HCT116 (cell line): ENCODE measurements at regions not wholly inside any gene's neighbourhood (a gene's known extent, or its start where the extent isn't known, plus 50 kb on each side); places are given as distances from the start of the nearest gene placed in this dataset.

Experiments used
- ATAC-seq: fragments of 200-7000 bp; cut with Tn5 transposase; 2 replicates; pipeline ENCODE4 v1.9.1; 2020; ENCODE audit warnings: mild to moderate bottlenecking, moderate library complexity
- BruUV-seq: library from RNA; stranded (reverse); fragments of 400-500 nt; replicated peaks from 2 replicates; lab custom pipeline; 2021; lab: Mats Ljungman, UMichigan
- CTCF ChIA-PET: fragments of 300-600 bp; sonication (Branson Sonifier 250); formaldehyde crosslinking; loops from one replicate; lab custom pipeline; 2021; ENCODE audit warnings: antibody characterized with exemption; lab: Charles Lee
- POLR2A ChIA-PET: fragments of 300-600, 350-600 bp; sonication (Branson Sonifier 250); formaldehyde crosslinking; loops from one replicate; lab custom pipeline; 2021; ENCODE audit warnings: antibody characterized with exemption; lab: Charles Lee
- RAD21 ChIA-PET, 2 experiments: fragments of 300-600 bp; sonication (Branson Sonifier 250); formaldehyde crosslinking; loops; one replicate each; lab custom pipeline; 2023; ENCODE audit warnings: low total read pairs in 2 of 2; ENCODE audit not compliant: uncharacterized antibody in 2 of 2, unreplicated experiment in 2 of 2, low non-redundant PET in 1 of 2; lab: Charles Lee
- DNase-seq: peaks from one replicate; pipeline ENCODE4 v3.0.0-alpha.2; 2010; ENCODE audit warnings: low read depth, low spot score
- H2AFZ ChIP-seq: fragments of 200-600 bp; shearing (Covaris generic), sonication (generic); 2 replicates; pipeline ENCODE4 v1.6.1; 2017; ENCODE audit warnings: low read depth, mixed run types, mixed read lengths, antibody characterized with exemption, low read length; ENCODE audit not compliant: poor library complexity, severe bottlenecking
- H3K27ac ChIP-seq: 2 replicates; pipeline ENCODE4 v1.5.1; 2012; ENCODE audit warnings: low read depth, low read length
- H3K27me3 ChIP-seq: fragments of 200-600 bp; sonication (generic); 2 replicates; pipeline ENCODE4 v1.6.1; 2016; ENCODE audit warnings: mixed run types, low read length, mixed read lengths; ENCODE audit not compliant: insufficient read depth
- H3K36me3 ChIP-seq, 2 experiments: fragments of 200-500 bp in 1 of 2; fragments of 200-600 bp in 1 of 2; sonication (Bioruptor generic) in 1 of 2; sonication (generic) in 1 of 2; 2 replicates each; pipeline versions ENCODE4 v1.5.1 to v1.6.1; 2014 to 2016; ENCODE audit warnings: low read length in 2 of 2, inconsistent platforms in 1 of 2, mixed read lengths in 1 of 2, mixed run types in 1 of 2; ENCODE audit not compliant: insufficient read depth in 2 of 2, control insufficient read depth in 1 of 2
- H3K4me1 ChIP-seq, 2 experiments: fragments of 200-600 bp in 1 of 2; sonication (generic) in 1 of 2; 2 replicates each; pipeline versions ENCODE4 v1.5.1 to v1.6.1; 2012 to 2017; ENCODE audit warnings: low read length in 2 of 2, inconsistent platforms in 1 of 2, mild to moderate bottlenecking in 1 of 2, mixed read lengths in 1 of 2, mixed run types in 1 of 2, moderate library complexity in 1 of 2; ENCODE audit not compliant: insufficient read depth in 2 of 2, control insufficient read depth in 1 of 2
- H3K4me2 ChIP-seq: fragments of 200-600 bp; sonication (generic); 2 replicates; pipeline ENCODE4 v1.6.1; 2017; ENCODE audit warnings: mixed run types, low read length, mixed read lengths
- H3K4me3 ChIP-seq, 2 experiments: fragments of 200-600 bp in 1 of 2; sonication (generic) in 1 of 2; replicated peaks in 1 of 2; 2 replicates each; pipeline ENCODE4 v1.5.1; 2011 to 2016; ENCODE audit warnings: low read length in 2 of 2, control low read depth in 1 of 2, low read depth in 1 of 2, mild to moderate bottlenecking in 1 of 2, mixed read lengths in 1 of 2, mixed run types in 1 of 2
- H3K79me2 ChIP-seq: fragments of 200-600 bp; sonication (generic); 2 replicates; pipeline ENCODE4 v1.6.1; 2017; ENCODE audit warnings: mild to moderate bottlenecking, mixed run types, low read length, moderate library complexity, mixed read lengths; ENCODE audit not compliant: insufficient read depth
- H3K9ac ChIP-seq: fragments of 200-600 bp; sonication (generic); 2 replicates; pipeline ENCODE4 v1.6.1; 2016; ENCODE audit warnings: low read length, mixed read lengths
- H3K9me2 ChIP-seq: fragments of 200-600 bp; sonication (generic), shearing (Covaris generic); 2 replicates; pipeline ENCODE4 v1.6.1; 2017; ENCODE audit warnings: mixed run types, mild to moderate bottlenecking, moderate library complexity; ENCODE audit not compliant: insufficient read depth
- H3K9me3 ChIP-seq, 2 experiments: fragments of 200-500 bp in 1 of 2; fragments of 200-600 bp in 1 of 2; sonication (Bioruptor generic) in 1 of 2; sonication (generic) in 1 of 2; 2 replicates each; pipeline ENCODE4 v1.6.1; 2014 to 2017; ENCODE audit warnings: low read length in 2 of 2, mixed read lengths in 2 of 2, inconsistent platforms in 1 of 2, low read depth in 1 of 2, mild to moderate bottlenecking in 1 of 2, mixed run types in 1 of 2, moderate library complexity in 1 of 2; ENCODE audit not compliant: control insufficient read depth in 1 of 2, insufficient read depth in 1 of 2
- H4K20me1 ChIP-seq: fragments of 200-600 bp; sonication (generic), shearing (Covaris generic); 2 replicates; pipeline ENCODE4 v1.6.1; 2017; ENCODE audit warnings: mixed run types, mild to moderate bottlenecking, moderate library complexity; ENCODE audit not compliant: insufficient read depth
- CBX3 ChIP-seq: IDR thresholded peaks from 2 replicates; pipeline ENCODE4 v1.6.1; 2012; ENCODE audit warnings: low read depth
- CEBPB ChIP-seq: IDR thresholded peaks from 2 replicates; pipeline ENCODE4 v1.6.1; 2012; ENCODE audit warnings: low read depth
- EGR1 ChIP-seq: IDR thresholded peaks from 2 replicates; pipeline ENCODE4 v1.6.1; 2012; ENCODE audit warnings: low read depth
- ELF1 ChIP-seq: IDR thresholded peaks from 2 replicates; pipeline ENCODE4 v1.6.1; 2012; ENCODE audit warnings: low read depth, borderline replicate concordance
- EZH2 ChIP-seq: fragments of 200-600 bp; sonication (generic); IDR thresholded peaks from 2 replicates; pipeline ENCODE4 v1.6.1; 2017; ENCODE audit warnings: antibody characterized with exemption, mixed run types
- EZH2phosphoT487 ChIP-seq: fragments of 200-600 bp; IDR thresholded peaks from 2 replicates; pipeline ENCODE4 v1.6.1; 2018; ENCODE audit warnings: antibody characterized with exemption, borderline replicate concordance
- FOSL1 ChIP-seq: IDR thresholded peaks from 2 replicates; pipeline ENCODE4 v1.6.1; 2012; ENCODE audit warnings: low read depth
- JUND ChIP-seq: IDR thresholded peaks from 2 replicates; pipeline ENCODE4 v1.6.1; 2012
- POLR2A ChIP-seq: IDR thresholded peaks from 2 replicates; pipeline ENCODE4 v1.7.0; 2011; ENCODE audit warnings: borderline replicate concordance; ENCODE audit not compliant: insufficient read depth, insufficient read length; ENCODE audit errors: extremely low read depth
- POLR2AphosphoS5 ChIP-seq: IDR thresholded peaks from 2 replicates; pipeline ENCODE4 v1.6.1; 2011; ENCODE audit warnings: mild to moderate bottlenecking, low read depth, low read length, moderate library complexity
- REST ChIP-seq: IDR thresholded peaks from 2 replicates; pipeline ENCODE4 v1.6.1; 2012; ENCODE audit warnings: low read depth
- SIN3A ChIP-seq: IDR thresholded peaks from 2 replicates; pipeline ENCODE4 v1.6.1; 2012; ENCODE audit warnings: low read depth
- SP1 ChIP-seq: IDR thresholded peaks from 2 replicates; pipeline ENCODE4 v1.6.1; 2012; ENCODE audit warnings: low read depth
- TCF7L2 ChIP-seq: IDR thresholded peaks from 2 replicates; pipeline ENCODE4 v1.7.0; 2011; ENCODE audit warnings: borderline replicate concordance, inconsistent platforms; ENCODE audit not compliant: insufficient read depth, insufficient read length; ENCODE audit errors: extremely low read depth
- YY1 ChIP-seq: IDR thresholded peaks from 2 replicates; pipeline ENCODE4 v1.6.1; 2011; ENCODE audit warnings: low read length, low read depth, moderate library complexity, mild to moderate bottlenecking; ENCODE audit not compliant: insufficient replicate concordance; ENCODE audit errors: extremely low read depth
- ZBTB33 ChIP-seq: IDR thresholded peaks from 2 replicates; pipeline ENCODE4 v1.6.1; 2011; ENCODE audit warnings: mild to moderate bottlenecking, low read length, moderate library complexity; ENCODE audit not compliant: insufficient replicate concordance; ENCODE audit errors: extremely low read depth
- ZFX ChIP-seq: fragments of 450-650 bp; IDR thresholded peaks from 2 replicates; pipeline ENCODE4 v1.6.1; 2017
- ZNF274 ChIP-seq: fragments of 200-500 bp; sonication (Bioruptor generic); IDR thresholded peaks from 2 replicates; pipeline ENCODE4 v1.6.1; 2014; ENCODE audit warnings: mild to moderate bottlenecking, low read depth, low read length, inconsistent platforms
- intact Hi-C: fragments of 100-400 bp; cut with micrococcal nuclease; formaldehyde crosslinking; loops from 2 replicates; pipeline ENCODE4 v1.10.0; 2022
- TF ChIP-seq, protein P1 (sequence below): IDR thresholded peaks from 2 replicates; pipeline ENCODE4 v1.6.1; 2012
- TF ChIP-seq, protein P2 (sequence below), 3 experiments: fragments of 200-600 bp in 1 of 3; sonication (generic) in 1 of 3; IDR thresholded peaks in 2 of 3; conservative IDR thresholded peaks in 1 of 3; 2 replicates each; pipeline ENCODE4 v1.5.1; 2012 to 2017; ENCODE audit warnings: low read depth in 2 of 3, low read length in 2 of 3, antibody characterized with exemption in 1 of 3, borderline replicate concordance in 1 of 3, control low read depth in 1 of 3, mild to moderate bottlenecking in 1 of 3, mixed read lengths in 1 of 3, mixed run types in 1 of 3, moderate library complexity in 1 of 3; ENCODE audit not compliant: insufficient read depth in 1 of 3

- TF ChIP-seq TCF7L2 (no peak), FOSL1 (no peak), CEBPB (no peak), YY1 (no peak)
- TF ChIP-seq, protein P1, sequence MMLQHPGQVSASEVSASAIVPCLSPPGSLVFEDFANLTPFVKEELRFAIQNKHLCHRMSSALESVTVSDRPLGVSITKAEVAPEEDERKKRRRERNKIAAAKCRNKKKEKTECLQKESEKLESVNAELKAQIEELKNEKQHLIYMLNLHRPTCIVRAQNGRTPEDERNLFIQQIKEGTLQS = no peak
These were observed 56.6 kb upstream of the CCL2 start (continued) for GRCh38 chr17:34198519-34198918.

- ATAC-seq = no peak
- no peaks in the 10 kb centered on the region for H3K36me3 ChIP-seq
- no peaks in the 10 kb centered on the region for H3K4me1 ChIP-seq
- intact Hi-C loops = no loop called here
- no peak for DNase-seq
- POLR2A ChIA-PET = no interaction called here
- H4K20me1 ChIP-seq = no peaks in the 10 kb centered on the region; the same call in 1 of the 2 replicates
- no peaks in the 10 kb centered on the region; a peak in 1 of 4 replicates for H3K9me3 ChIP-seq
- no peak overlapping the region for H3K27ac ChIP-seq
- CTCF ChIA-PET = interaction anchor here (1.3 kb wide), 1 partner anchor 162 kb away, joined by 9 read pairs; no protein-coding TSS in a partner anchor
- no peaks in the 10 kb centered on the region for H3K79me2 ChIP-seq
- no peaks in the 10 kb centered on the region for H3K27me3 ChIP-seq
- no peak overlapping the region for H3K9ac ChIP-seq
- RAD21 ChIA-PET = no interaction called here
- no peaks in the 10 kb centered on the region for H3K9me2 ChIP-seq
- no peak overlapping the region for H2AFZ ChIP-seq
- BruUV-seq = no TSS peak
- H3K4me3 ChIP-seq = no peak overlapping the region
- H3K4me2 ChIP-seq = no peak overlapping the region
- TF ChIP-seq EZH2 (no peak), REST (no peak), ZBTB33 (no peak), EZH2phosphoT487 (no peak), ELF1 (no peak), FOSL1 (no peak), CEBPB (no peak), POLR2A (no peak), SP1 (no peak), POLR2AphosphoS5 (no peak), CBX3 (no peak), EGR1 (no peak), ZNF274 (no peak), JUND (no peak), YY1 (no peak), SIN3A (no peak), ZFX (no peak)
- TF ChIP-seq, protein P2, sequence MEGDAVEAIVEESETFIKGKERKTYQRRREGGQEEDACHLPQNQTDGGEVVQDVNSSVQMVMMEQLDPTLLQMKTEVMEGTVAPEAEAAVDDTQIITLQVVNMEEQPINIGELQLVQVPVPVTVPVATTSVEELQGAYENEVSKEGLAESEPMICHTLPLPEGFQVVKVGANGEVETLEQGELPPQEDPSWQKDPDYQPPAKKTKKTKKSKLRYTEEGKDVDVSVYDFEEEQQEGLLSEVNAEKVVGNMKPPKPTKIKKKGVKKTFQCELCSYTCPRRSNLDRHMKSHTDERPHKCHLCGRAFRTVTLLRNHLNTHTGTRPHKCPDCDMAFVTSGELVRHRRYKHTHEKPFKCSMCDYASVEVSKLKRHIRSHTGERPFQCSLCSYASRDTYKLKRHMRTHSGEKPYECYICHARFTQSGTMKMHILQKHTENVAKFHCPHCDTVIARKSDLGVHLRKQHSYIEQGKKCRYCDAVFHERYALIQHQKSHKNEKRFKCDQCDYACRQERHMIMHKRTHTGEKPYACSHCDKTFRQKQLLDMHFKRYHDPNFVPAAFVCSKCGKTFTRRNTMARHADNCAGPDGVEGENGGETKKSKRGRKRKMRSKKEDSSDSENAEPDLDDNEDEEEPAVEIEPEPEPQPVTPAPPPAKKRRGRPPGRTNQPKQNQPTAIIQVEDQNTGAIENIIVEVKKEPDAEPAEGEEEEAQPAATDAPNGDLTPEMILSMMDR (IDR thresholded peaks at IDR 0.05 in 2 of 3, conservative IDR thresholded peaks at IDR 0.05 in 1 of 3; ENCODE audit: borderline replicate concordance in 1 of 3, insufficient read depth in 1 of 3, low read depth in 2 of 3, low read length in 2 of 3) = no peak
These were observed 55.6 kb upstream of the CCL2 start for GRCh38 chr17:34199454-34199853.
